GM12878 (cell line): ENCODE measurements at regions not wholly inside any gene's neighbourhood (a gene's known extent, or its start where the extent isn't known, plus 50 kb on each side); places are given as distances from the start of the nearest gene placed in this dataset.

Source experiments
- ATAC-seq: fragments of 200-7000 bp; cut with Tn5 transposase; 3 replicates; pipeline ENCODE4 v1.9.1; 2020; ENCODE audit warnings: mild to moderate bottlenecking, moderate library complexity
- BruUV-seq: library from RNA; stranded (reverse); fragments of 400-500 nt; replicated peaks from 2 replicates; lab custom pipeline; 2021; lab: Mats Ljungman, UMichigan
- CTCF ChIA-PET: fragments of 300-600 bp; sonication (Branson Sonifier 250); formaldehyde crosslinking; extraction: SDS; loops from one replicate; lab custom pipeline; 2021; ENCODE audit warnings: inconsistent platforms; lab: Yijun Ruan, JAX
- POLR2A ChIA-PET: fragments of 350-600 bp; formaldehyde crosslinking; extraction: SDS; loops from one replicate; lab custom pipeline; 2021; ENCODE audit warnings: inconsistent platforms; lab: Charles Lee
- RAD21 ChIA-PET: fragments of 300-600 bp; sonication (Branson Sonifier 250); formaldehyde crosslinking; loops from one replicate; lab custom pipeline; 2023; ENCODE audit warnings: antibody characterized with exemption; ENCODE audit not compliant: unreplicated experiment; lab: Charles Lee
- SMC1A ChIA-PET: fragments of 300-600 bp; sonication (Branson Sonifier 250); formaldehyde crosslinking; loops from one replicate; lab custom pipeline; 2023; ENCODE audit not compliant: unreplicated experiment, uncharacterized antibody; lab: Charles Lee
- DNase-seq: peaks from one replicate; pipeline ENCODE4 v3.0.0-alpha.2; 2011; ENCODE audit warnings: low read depth, low spot score
- FAIRE-seq: peaks from 3 replicates; lab custom pipeline; 2011; peaks lifted over from hg19 to GRCh38; lab: Jason Lieb, UNC
- H2AFZ ChIP-seq: 2 replicates; pipeline ENCODE4 v1.6.0; 2011; ENCODE audit warnings: low read depth, low read length, control low read depth; ENCODE audit not compliant: control insufficient read depth
- H3K27ac ChIP-seq: 2 replicates; pipeline ENCODE4 v1.5.1; 2011; ENCODE audit warnings: control low read depth; ENCODE audit not compliant: control insufficient read depth, insufficient read depth
- H3K27me3 ChIP-seq, 2 experiments: replicated peaks in 1 of 2; 2 replicates each; pipeline versions ENCODE4 v1.6.0 to v1.6.1; 2011; ENCODE audit warnings: low read length in 1 of 2; ENCODE audit not compliant: control insufficient read depth in 2 of 2, insufficient read depth in 2 of 2
- H3K36me3 ChIP-seq, 2 experiments: 2 replicates each; pipeline ENCODE4 v1.5.1; 2011; ENCODE audit warnings: low read length in 1 of 2; ENCODE audit not compliant: control insufficient read depth in 2 of 2, insufficient read depth in 2 of 2
- H3K4me1 ChIP-seq: 2 replicates; pipeline ENCODE4 v1.6.1; 2011; ENCODE audit warnings: mild to moderate bottlenecking, low read length, moderate library complexity, mixed read lengths; ENCODE audit not compliant: control insufficient read depth, insufficient read depth
- H3K4me2 ChIP-seq: 2 replicates; pipeline ENCODE4 v1.6.0; 2011; ENCODE audit warnings: control low read depth; ENCODE audit not compliant: control insufficient read depth, insufficient read depth
- H3K4me3 ChIP-seq: fragments of 200-600 bp; sonication (generic); 2 replicates; pipeline ENCODE4 v1.5.1; 2016
- H3K79me2 ChIP-seq: 2 replicates; pipeline ENCODE4 v1.6.0; 2011; ENCODE audit warnings: low read length; ENCODE audit not compliant: control insufficient read depth, insufficient read depth
- H3K9ac ChIP-seq: 2 replicates; pipeline ENCODE4 v1.8.0; 2011; ENCODE audit warnings: low read length, control low read depth, mixed read lengths; ENCODE audit not compliant: control insufficient read depth, insufficient read depth
- H3K9me3 ChIP-seq: replicated peaks from 3 replicates; pipeline ENCODE4 v1.5.1; 2011; ENCODE audit warnings: mild to moderate bottlenecking, low read length; ENCODE audit not compliant: control insufficient read depth, insufficient read depth
- H4K20me1 ChIP-seq: 2 replicates; pipeline ENCODE4 v1.6.0; 2011; ENCODE audit not compliant: control insufficient read depth, insufficient read depth
- BRCA1 ChIP-seq: IDR thresholded peaks from 2 replicates; pipeline ENCODE4 v1.6.1; 2011; ENCODE audit warnings: low read depth, low read length, improper control_type of control experiment
- EP300 ChIP-seq, 2 experiments: fragments of 150-350 bp in 1 of 2; IDR thresholded peaks; 2 replicates each; pipeline ENCODE4 v1.6.1; 2011 to 2012; ENCODE audit warnings: low read depth in 2 of 2, low read length in 2 of 2, borderline replicate concordance in 1 of 2, improper control_type of control experiment in 1 of 2, inconsistent platforms in 1 of 2; ENCODE audit not compliant: control insufficient read depth in 1 of 2
- KAT2A ChIP-seq: conservative IDR thresholded peaks from 2 replicates; pipeline ENCODE4 v1.6.1; 2011; ENCODE audit warnings: low read depth, low read length; ENCODE audit not compliant: control insufficient read depth
- LARP7 ChIP-seq: fragments of 450-650 bp; IDR thresholded peaks from 2 replicates; pipeline ENCODE4 v1.6.1; 2017; ENCODE audit warnings: mild to moderate bottlenecking
- SMAD1 ChIP-seq: fragments of 450-650 bp; IDR thresholded peaks from 2 replicates; pipeline ENCODE4 v1.6.1; 2018; ENCODE audit warnings: mild to moderate bottlenecking, low read depth; ENCODE audit not compliant: partially characterized antibody
- STAT3 ChIP-seq: IDR thresholded peaks from 2 replicates; pipeline ENCODE4 v1.6.1; 2011; ENCODE audit warnings: low read depth, low read length, improper control_type of control experiment
- ZNF622 ChIP-seq: fragments of 450-650 bp; IDR thresholded peaks from 2 replicates; pipeline ENCODE4 v1.6.1; 2017; ENCODE audit warnings: mild to moderate bottlenecking, inconsistent platforms
- WGBS: methylation state at CpG from one replicate; pipeline ENCODE4 v1.1.6; 2016; ENCODE audit warnings: low lambda C conversion rate; ENCODE audit not compliant: insufficient replicate concordance, insufficient coverage; ENCODE audit errors: missing lambda C conversion rate; 5-methylcytosine and 5-hydroxymethylcytosine counted together
- in situ Hi-C: fragments of 300-500 bp; cut with MboI; formaldehyde crosslinking; loops from 9 replicates; pipeline ENCODE4 v1.14.3; 2018; ENCODE audit warnings: mixed read lengths
- intact Hi-C: fragments of 100-400 bp; cut with micrococcal nuclease; formaldehyde crosslinking; loops from one replicate; pipeline ENCODE4 v1.14.2; 2022; ENCODE audit not compliant: unreplicated experiment
- TF ChIP-seq, protein P1 (sequence below): IDR thresholded peaks from 2 replicates; pipeline ENCODE4 v1.6.1; 2012; ENCODE audit warnings: low read depth, low read length, improper control_type of control experiment
- TF ChIP-seq, protein P2 (sequence below): IDR thresholded peaks from 2 replicates; pipeline ENCODE4 v1.6.1; 2012; ENCODE audit warnings: mild to moderate bottlenecking, low read depth, low read length

DNA sequence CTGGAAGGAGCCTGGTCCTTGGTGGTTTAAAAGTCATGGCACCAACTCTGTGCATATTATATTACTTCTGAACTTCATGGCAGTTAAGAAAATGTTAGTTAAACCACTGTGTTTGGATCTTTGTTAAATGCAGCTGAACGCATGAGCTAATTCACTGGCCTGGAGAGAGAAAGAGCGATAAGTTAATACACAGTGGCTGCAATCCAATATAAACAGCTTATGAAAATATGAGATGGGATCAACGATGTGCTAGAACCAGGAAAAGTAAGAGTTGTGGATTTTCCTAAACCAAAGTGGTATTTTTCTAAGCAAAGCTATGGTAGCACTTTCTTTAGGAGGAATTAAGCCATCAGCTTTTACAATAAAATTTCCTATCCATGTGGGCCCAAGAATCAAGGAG lies 326.7 kb downstream of the MTX2 start:
- DNase-seq (no peak), FAIRE-seq (no peak), ATAC-seq (no peak)
- ChIA-PET CTCF (interaction anchor here (1.0 kb wide), 1 partner anchor 141 kb away, joined by 4 read pairs; no protein-coding TSS in a partner anchor), POLR2A (no interaction called here), SMC1A (interaction anchor here (0.7 kb wide), 1 partner anchor 15 kb away, joined by 3 read pairs; no protein-coding TSS in a partner anchor), RAD21 (no interaction called here)
- Histone ChIP-seq H2AFZ (no peak overlapping the region), H3K27me3 (no peaks in the 10 kb centered on the region; a peak in 2 of 4 replicates), H3K9ac (no peak overlapping the region), H3K9me3 (no peaks in the 10 kb centered on the region), H3K27ac (no peak overlapping the region), H3K36me3 (no peaks in the 10 kb centered on the region), H3K4me2 (no peak overlapping the region)
- intact Hi-C loops, result no loop called here
- no TSS peak for BruUV-seq
- TF ChIP-seq LARP7, result no peak
- TF ChIP-seq, protein P1, sequence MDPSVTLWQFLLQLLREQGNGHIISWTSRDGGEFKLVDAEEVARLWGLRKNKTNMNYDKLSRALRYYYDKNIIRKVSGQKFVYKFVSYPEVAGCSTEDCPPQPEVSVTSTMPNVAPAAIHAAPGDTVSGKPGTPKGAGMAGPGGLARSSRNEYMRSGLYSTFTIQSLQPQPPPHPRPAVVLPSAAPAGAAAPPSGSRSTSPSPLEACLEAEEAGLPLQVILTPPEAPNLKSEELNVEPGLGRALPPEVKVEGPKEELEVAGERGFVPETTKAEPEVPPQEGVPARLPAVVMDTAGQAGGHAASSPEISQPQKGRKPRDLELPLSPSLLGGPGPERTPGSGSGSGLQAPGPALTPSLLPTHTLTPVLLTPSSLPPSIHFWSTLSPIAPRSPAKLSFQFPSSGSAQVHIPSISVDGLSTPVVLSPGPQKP, result no peak
- TF ChIP-seq EP300 (IDR thresholded peaks at IDR 0.05; ENCODE audit: borderline replicate concordance in 1 of 2, control insufficient read depth in 1 of 2, low read depth in 2 of 2, low read length in 2 of 2), result no peak
- no peak for TF ChIP-seq KAT2A
- TF ChIP-seq, all 136 proteins: peak for 0
- in situ Hi-C loops, result no loop called here
- Histone ChIP-seq H3K4me1 (no peaks in the 10 kb centered on the region), H3K79me2 (no peaks in the 10 kb centered on the region), H3K4me3 (no peak overlapping the region), H4K20me1 (no peaks in the 10 kb centered on the region)
- 22% methylated on average over 3 of the region's 3 CpGs for WGBS

DNA sequence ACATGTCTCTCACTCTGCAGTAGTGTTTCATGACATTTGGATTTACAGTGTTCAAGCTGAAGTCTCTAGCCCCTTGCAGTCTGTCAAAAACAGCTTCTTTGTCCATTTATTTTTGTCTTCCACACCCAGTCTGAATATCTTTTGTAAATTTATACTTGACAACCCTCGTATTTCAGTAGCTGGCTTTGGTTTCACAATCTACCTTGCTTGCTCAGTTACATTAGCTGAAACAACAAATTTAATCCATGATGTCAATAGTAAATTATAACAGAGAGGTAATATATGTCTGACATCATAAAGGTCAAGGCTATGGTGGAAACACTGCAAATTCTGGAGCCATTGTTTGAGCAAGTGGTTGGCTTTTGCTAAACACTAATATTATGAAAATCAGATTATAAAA lies 328.7 kb downstream of the MTX2 start:
- in situ Hi-C loops, result no loop called here
- ATAC-seq (no peak), FAIRE-seq (no peak), DNase-seq (no peak)
- CTCF ChIA-PET, result interaction anchor here (0.6 to 1.0 kb wide), 3 partner anchors 471 to 562 kb away, joined by 3 read pairs; no protein-coding TSS in a partner anchor
- no peak overlapping the region for H3K9ac ChIP-seq
- no peaks in the 10 kb centered on the region for H3K4me1 ChIP-seq
- no peaks in the 10 kb centered on the region for H4K20me1 ChIP-seq
- intact Hi-C loops, result no loop called here
- WGBS, result 0% methylated on average over 1 of the region's 1 CpG
- SMC1A ChIA-PET, result interaction anchor here (1.1 kb wide), 1 partner anchor 18 kb away, joined by 3 read pairs; no protein-coding TSS in a partner anchor
- POLR2A ChIA-PET, result no interaction called here
- no peak overlapping the region for H3K4me3 ChIP-seq
- BruUV-seq, result no TSS peak
- no peaks in the 10 kb centered on the region for H3K36me3 ChIP-seq
- H3K27ac ChIP-seq, result no peak overlapping the region
- H3K79me2 ChIP-seq, result no peaks in the 10 kb centered on the region
- no peak overlapping the region for H3K4me2 ChIP-seq
- no peaks in the 10 kb centered on the region for H3K9me3 ChIP-seq
- RAD21 ChIA-PET, result no interaction called here
- H3K27me3 ChIP-seq, result no peaks in the 10 kb centered on the region; a peak in 2 of 4 replicates
- no peak overlapping the region for H2AFZ ChIP-seq
- TF ChIP-seq SMAD1 (no peak), BRCA1 (no peak), STAT3 (no peak), ZNF622 (no peak)
- TF ChIP-seq, protein P2, sequence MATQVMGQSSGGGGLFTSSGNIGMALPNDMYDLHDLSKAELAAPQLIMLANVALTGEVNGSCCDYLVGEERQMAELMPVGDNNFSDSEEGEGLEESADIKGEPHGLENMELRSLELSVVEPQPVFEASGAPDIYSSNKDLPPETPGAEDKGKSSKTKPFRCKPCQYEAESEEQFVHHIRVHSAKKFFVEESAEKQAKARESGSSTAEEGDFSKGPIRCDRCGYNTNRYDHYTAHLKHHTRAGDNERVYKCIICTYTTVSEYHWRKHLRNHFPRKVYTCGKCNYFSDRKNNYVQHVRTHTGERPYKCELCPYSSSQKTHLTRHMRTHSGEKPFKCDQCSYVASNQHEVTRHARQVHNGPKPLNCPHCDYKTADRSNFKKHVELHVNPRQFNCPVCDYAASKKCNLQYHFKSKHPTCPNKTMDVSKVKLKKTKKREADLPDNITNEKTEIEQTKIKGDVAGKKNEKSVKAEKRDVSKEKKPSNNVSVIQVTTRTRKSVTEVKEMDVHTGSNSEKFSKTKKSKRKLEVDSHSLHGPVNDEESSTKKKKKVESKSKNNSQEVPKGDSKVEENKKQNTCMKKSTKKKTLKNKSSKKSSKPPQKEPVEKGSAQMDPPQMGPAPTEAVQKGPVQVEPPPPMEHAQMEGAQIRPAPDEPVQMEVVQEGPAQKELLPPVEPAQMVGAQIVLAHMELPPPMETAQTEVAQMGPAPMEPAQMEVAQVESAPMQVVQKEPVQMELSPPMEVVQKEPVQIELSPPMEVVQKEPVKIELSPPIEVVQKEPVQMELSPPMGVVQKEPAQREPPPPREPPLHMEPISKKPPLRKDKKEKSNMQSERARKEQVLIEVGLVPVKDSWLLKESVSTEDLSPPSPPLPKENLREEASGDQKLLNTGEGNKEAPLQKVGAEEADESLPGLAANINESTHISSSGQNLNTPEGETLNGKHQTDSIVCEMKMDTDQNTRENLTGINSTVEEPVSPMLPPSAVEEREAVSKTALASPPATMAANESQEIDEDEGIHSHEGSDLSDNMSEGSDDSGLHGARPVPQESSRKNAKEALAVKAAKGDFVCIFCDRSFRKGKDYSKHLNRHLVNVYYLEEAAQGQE, result no peak
